Neural cell (in vitro differentiated cells): ENCODE measurements at regions not wholly inside any gene's neighbourhood (a gene's known extent, or its start where the extent isn't known, plus 50 kb on each side); places are given as distances from the start of the nearest gene placed in this dataset.

ENCODE experiments used
- H2AFZ ChIP-seq: fragments of 200-600, 300-800 bp; sonication (generic), shearing (Covaris generic); 2 replicates; pipeline ENCODE4 v1.6.0; 2014; ENCODE audit warnings: low read depth, mild to moderate bottlenecking, antibody characterized with exemption, low read length, moderate library complexity
- H3F3A ChIP-seq: fragments of 200-600 bp; shearing (Covaris generic); 2 replicates; pipeline ENCODE4 v1.6.1; 2016; ENCODE audit warnings: mild to moderate bottlenecking, moderate library complexity, mixed read lengths, antibody characterized with exemption, low read length; ENCODE audit not compliant: insufficient read depth, poor library complexity, severe bottlenecking
- H3K27ac ChIP-seq: fragments of 200-600, 300-800 bp; sonication (generic), shearing (Covaris generic); 2 replicates; pipeline ENCODE4 v1.5.1; 2014; ENCODE audit warnings: mild to moderate bottlenecking, low read length, moderate library complexity
- H3K27me3 ChIP-seq: fragments of 300-800, 200-600 bp; sonication (generic), shearing (Covaris generic); 2 replicates; pipeline ENCODE4 v1.6.0; 2014; ENCODE audit warnings: mild to moderate bottlenecking, low read depth, low read length, moderate library complexity; ENCODE audit not compliant: insufficient read depth
- H3K36me3 ChIP-seq: fragments of 300-800, 200-600 bp; sonication (generic), shearing (Covaris generic); 2 replicates; pipeline ENCODE4 v1.5.1; 2014; ENCODE audit warnings: mild to moderate bottlenecking, antibody characterized with exemption, low read length, moderate library complexity; ENCODE audit not compliant: insufficient read depth
- H3K4me2 ChIP-seq: fragments of 300-800, 200-600 bp; sonication (generic), shearing (Covaris generic); 2 replicates; pipeline ENCODE4 v1.6.0; 2014; ENCODE audit warnings: mild to moderate bottlenecking, low read length
- H3K4me3 ChIP-seq: fragments of 300-800, 200-600 bp; sonication (generic), shearing (Covaris generic); 2 replicates; pipeline ENCODE4 v1.5.1; 2014; ENCODE audit warnings: mild to moderate bottlenecking, low read length, moderate library complexity
- H3K79me2 ChIP-seq: fragments of 200-600 bp; shearing (Covaris generic); replicated peaks from 2 replicates; pipeline ENCODE4 v1.6.0; 2014; ENCODE audit warnings: mild to moderate bottlenecking, low read length, moderate library complexity; ENCODE audit not compliant: insufficient read depth
- H3K9ac ChIP-seq: fragments of 300-800, 200-600 bp; sonication (generic), shearing (Covaris generic); 2 replicates; pipeline ENCODE4 v1.6.1; 2016; ENCODE audit warnings: mild to moderate bottlenecking, low read length, mixed read lengths
- H3K9me2 ChIP-seq: fragments of 200-600 bp; shearing (Covaris generic); 2 replicates; pipeline ENCODE4 v1.6.1; 2016; ENCODE audit warnings: mild to moderate bottlenecking, low read length, mixed read lengths; ENCODE audit not compliant: insufficient read depth
- H3K9me3 ChIP-seq: fragments of 200-600, 300-800 bp; sonication (generic), shearing (Covaris generic); 2 replicates; pipeline ENCODE4 v1.6.1; 2016; ENCODE audit warnings: mild to moderate bottlenecking, mixed run types, low read length, moderate library complexity, mixed read lengths
- H4K20me1 ChIP-seq: fragments of 200-600 bp; shearing (Covaris generic); 2 replicates; pipeline ENCODE4 v1.6.1; 2016; ENCODE audit warnings: mild to moderate bottlenecking, mixed run types; ENCODE audit not compliant: insufficient read depth
- CTCF ChIP-seq: fragments of 450-650 bp; IDR thresholded peaks from 2 replicates; pipeline ENCODE4 v1.5.1; 2014; ENCODE audit warnings: antibody characterized with exemption, mild to moderate bottlenecking, moderate library complexity; ENCODE audit not compliant: poor library complexity, severe bottlenecking
- EP300 ChIP-seq: fragments of 450-650 bp; conservative IDR thresholded peaks from 2 replicates; pipeline ENCODE4 v1.6.1; 2014; ENCODE audit warnings: antibody characterized with exemption, mild to moderate bottlenecking, moderate library complexity; ENCODE audit not compliant: poor library complexity, severe bottlenecking
- EZH2 ChIP-seq: fragments of 200-600, 300-800 bp; shearing (Covaris generic), sonication (generic); IDR thresholded peaks from 2 replicates; pipeline ENCODE4 v1.6.1; 2014; ENCODE audit warnings: antibody characterized with exemption, low read length, borderline replicate concordance, mild to moderate bottlenecking; ENCODE audit not compliant: insufficient read depth, poor library complexity, severe bottlenecking
- MXI1 ChIP-seq: fragments of 450-650 bp; conservative IDR thresholded peaks from 2 replicates; pipeline ENCODE4 v1.6.1; 2014; ENCODE audit warnings: antibody characterized with exemption, mild to moderate bottlenecking; ENCODE audit not compliant: poor library complexity, severe bottlenecking
- POLR2AphosphoS5 ChIP-seq: IDR thresholded peaks from 2 replicates; pipeline ENCODE4 v1.6.1; 2012
- RAD21 ChIP-seq: fragments of 450-650 bp; conservative IDR thresholded peaks from 2 replicates; pipeline ENCODE4 v1.6.1; 2014; ENCODE audit warnings: antibody characterized with exemption, mild to moderate bottlenecking, moderate library complexity
- SMC3 ChIP-seq: fragments of 450-650 bp; conservative IDR thresholded peaks from 2 replicates; pipeline ENCODE4 v1.6.1; 2014; ENCODE audit warnings: antibody characterized with exemption, mild to moderate bottlenecking, moderate library complexity; ENCODE audit not compliant: poor library complexity
- TAF1 ChIP-seq: IDR thresholded peaks from 2 replicates; pipeline ENCODE4 v1.6.1; 2012; ENCODE audit warnings: low read depth
- TF ChIP-seq, protein P1 (sequence below): IDR thresholded peaks from 2 replicates; pipeline ENCODE4 v1.6.1; 2012; ENCODE audit warnings: borderline replicate concordance

DNA sequence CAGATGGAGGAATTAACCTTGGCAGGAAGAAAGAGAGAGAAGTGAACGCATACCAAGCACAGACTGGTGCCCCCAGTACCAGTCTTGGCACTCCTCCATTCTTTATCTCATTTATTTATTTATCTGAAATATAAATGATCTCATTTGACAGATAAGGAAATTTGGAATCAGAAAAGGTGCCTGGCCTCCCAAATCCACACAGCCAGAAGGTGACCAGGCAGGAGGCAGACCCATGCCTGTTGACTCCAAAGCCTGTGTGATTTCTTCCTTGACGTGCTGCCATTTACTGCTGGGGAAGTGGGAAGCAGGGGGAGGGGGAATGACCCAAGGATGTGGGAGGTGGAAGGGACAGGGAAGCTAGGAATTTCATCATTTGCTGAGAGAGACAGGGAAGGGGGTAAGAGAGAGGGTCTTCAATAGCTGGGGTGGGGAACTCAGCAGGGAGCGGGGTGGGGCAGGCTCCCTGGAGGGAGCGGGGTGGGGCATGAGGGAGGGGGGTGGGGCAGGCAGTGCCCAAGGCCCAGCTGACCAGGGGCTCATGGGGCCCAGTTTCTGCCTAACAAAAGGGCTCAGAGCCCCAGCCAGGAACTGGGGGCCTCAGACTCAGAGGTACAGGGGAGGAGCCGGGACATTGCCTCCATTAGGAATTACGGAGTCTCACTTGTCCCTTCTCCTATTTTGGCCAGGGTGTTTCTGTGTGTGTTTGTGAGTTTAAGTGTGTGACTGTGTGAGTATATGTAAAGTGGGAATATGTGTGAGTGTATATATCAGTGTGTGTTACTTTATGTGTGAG lies 63.0 kb downstream of the MINAR1 start:
- TF ChIP-seq MXI1, result no peak
- no peak for TF ChIP-seq EZH2
- TF ChIP-seq EP300, result no peak
- no peak for TF ChIP-seq CTCF
- TF ChIP-seq, protein P1, sequence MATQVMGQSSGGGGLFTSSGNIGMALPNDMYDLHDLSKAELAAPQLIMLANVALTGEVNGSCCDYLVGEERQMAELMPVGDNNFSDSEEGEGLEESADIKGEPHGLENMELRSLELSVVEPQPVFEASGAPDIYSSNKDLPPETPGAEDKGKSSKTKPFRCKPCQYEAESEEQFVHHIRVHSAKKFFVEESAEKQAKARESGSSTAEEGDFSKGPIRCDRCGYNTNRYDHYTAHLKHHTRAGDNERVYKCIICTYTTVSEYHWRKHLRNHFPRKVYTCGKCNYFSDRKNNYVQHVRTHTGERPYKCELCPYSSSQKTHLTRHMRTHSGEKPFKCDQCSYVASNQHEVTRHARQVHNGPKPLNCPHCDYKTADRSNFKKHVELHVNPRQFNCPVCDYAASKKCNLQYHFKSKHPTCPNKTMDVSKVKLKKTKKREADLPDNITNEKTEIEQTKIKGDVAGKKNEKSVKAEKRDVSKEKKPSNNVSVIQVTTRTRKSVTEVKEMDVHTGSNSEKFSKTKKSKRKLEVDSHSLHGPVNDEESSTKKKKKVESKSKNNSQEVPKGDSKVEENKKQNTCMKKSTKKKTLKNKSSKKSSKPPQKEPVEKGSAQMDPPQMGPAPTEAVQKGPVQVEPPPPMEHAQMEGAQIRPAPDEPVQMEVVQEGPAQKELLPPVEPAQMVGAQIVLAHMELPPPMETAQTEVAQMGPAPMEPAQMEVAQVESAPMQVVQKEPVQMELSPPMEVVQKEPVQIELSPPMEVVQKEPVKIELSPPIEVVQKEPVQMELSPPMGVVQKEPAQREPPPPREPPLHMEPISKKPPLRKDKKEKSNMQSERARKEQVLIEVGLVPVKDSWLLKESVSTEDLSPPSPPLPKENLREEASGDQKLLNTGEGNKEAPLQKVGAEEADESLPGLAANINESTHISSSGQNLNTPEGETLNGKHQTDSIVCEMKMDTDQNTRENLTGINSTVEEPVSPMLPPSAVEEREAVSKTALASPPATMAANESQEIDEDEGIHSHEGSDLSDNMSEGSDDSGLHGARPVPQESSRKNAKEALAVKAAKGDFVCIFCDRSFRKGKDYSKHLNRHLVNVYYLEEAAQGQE, result no peak
- no peak for TF ChIP-seq TAF1
- no peak for TF ChIP-seq POLR2AphosphoS5
- TF ChIP-seq SMC3, result no peak
- no peak for TF ChIP-seq RAD21
- H3K4me2 ChIP-seq, result no peak overlapping the region
- no peaks in the 10 kb centered on the region for H3K27me3 ChIP-seq
- no peak overlapping the region for H3K27ac ChIP-seq
- no peak overlapping the region for H3K4me3 ChIP-seq
- no peaks in the 10 kb centered on the region for H3K9me2 ChIP-seq
- H3K9ac ChIP-seq, result no peak overlapping the region
- H2AFZ ChIP-seq, result no peak overlapping the region
- no peaks in the 10 kb centered on the region for H3F3A ChIP-seq
- H3K79me2 ChIP-seq, result no peaks in the 10 kb centered on the region
- H4K20me1 ChIP-seq, result no peaks in the 10 kb centered on the region
- no peaks in the 10 kb centered on the region for H3K36me3 ChIP-seq
- no peaks in the 10 kb centered on the region for H3K9me3 ChIP-seq

- no peaks in the 10 kb centered on the region for H3K36me3 ChIP-seq
- H3K79me2 ChIP-seq, result no peaks in the 10 kb centered on the region
- no peaks in the 10 kb centered on the region for H3K9me2 ChIP-seq
- no peak overlapping the region for H3K4me2 ChIP-seq
- H3K27ac ChIP-seq, result no peak overlapping the region
- TF ChIP-seq POLR2AphosphoS5, result no peak
- no peak for TF ChIP-seq CTCF
- TF ChIP-seq TAF1, result no peak
- TF ChIP-seq MXI1, result no peak
- no peak for TF ChIP-seq SMC3
- no peak for TF ChIP-seq EP300
- TF ChIP-seq RAD21, result no peak
- TF ChIP-seq, protein P1, result no peak
- no peak for TF ChIP-seq EZH2
- no peaks in the 10 kb centered on the region for H3F3A ChIP-seq
- H3K27me3 ChIP-seq, result no peaks in the 10 kb centered on the region
- no peaks in the 10 kb centered on the region for H4K20me1 ChIP-seq
- H3K9me3 ChIP-seq, result no peaks in the 10 kb centered on the region
- no peak overlapping the region for H3K4me3 ChIP-seq
- H3K9ac ChIP-seq, result no peak overlapping the region
- no peak overlapping the region for H2AFZ ChIP-seq
Measured at GRCh38 chr15:79495775-79496174, 63.6 kb downstream of the MINAR1 start.
